IMR-90 (cell line): ENCODE measurements at regions not wholly inside any gene's neighbourhood (a gene's known extent, or its start where the extent isn't known, plus 50 kb on each side); places are given as distances from the start of the nearest gene placed in this dataset.

ENCODE experiments used
- CEBPB ChIP-seq: IDR thresholded peaks from 2 replicates; pipeline ENCODE4 v1.6.1; 2012; ENCODE audit warnings: low read depth, low read length, improper control_type of control experiment
- CHD1 ChIP-seq: IDR thresholded peaks from 2 replicates; pipeline ENCODE4 v1.6.1; 2012; ENCODE audit warnings: low read depth, low read length, improper control_type of control experiment
- CTCF ChIP-seq: conservative IDR thresholded peaks from 2 replicates; pipeline ENCODE4 v1.5.1; 2012; ENCODE audit warnings: mild to moderate bottlenecking, low read depth, low read length, improper control_type of control experiment
- MAFK ChIP-seq: IDR thresholded peaks from 2 replicates; pipeline ENCODE4 v1.6.1; 2012; ENCODE audit warnings: low read depth, low read length, improper control_type of control experiment
- MAZ ChIP-seq: IDR thresholded peaks from 2 replicates; pipeline ENCODE4 v1.6.1; 2012; ENCODE audit warnings: low read depth, mild to moderate bottlenecking, low read length, improper control_type of control experiment, moderate library complexity, borderline replicate concordance
- MXI1 ChIP-seq: IDR thresholded peaks from 2 replicates; pipeline ENCODE4 v1.6.1; 2012; ENCODE audit warnings: low read depth, mild to moderate bottlenecking, low read length, moderate library complexity, borderline replicate concordance
- NFE2L2 ChIP-seq: fragments of 150-350 bp; IDR thresholded peaks from 2 replicates; pipeline ENCODE4 v1.6.1; 2016; ENCODE audit warnings: low read depth, mild to moderate bottlenecking, low read length
- POLR2A ChIP-seq: IDR thresholded peaks from 2 replicates; pipeline ENCODE4 v1.6.1; 2012; ENCODE audit warnings: mild to moderate bottlenecking, low read depth, low read length
- RAD21 ChIP-seq: IDR thresholded peaks from 2 replicates; pipeline ENCODE4 v1.6.1; 2012; ENCODE audit warnings: low read length, improper control_type of control experiment
- RCOR1 ChIP-seq: IDR thresholded peaks from 2 replicates; pipeline ENCODE4 v1.6.1; 2012; ENCODE audit warnings: mild to moderate bottlenecking, low read length, improper control_type of control experiment; ENCODE audit not compliant: insufficient replicate concordance
- RFX5 ChIP-seq: IDR thresholded peaks from 2 replicates; pipeline ENCODE4 v1.8.0; 2012; ENCODE audit warnings: low read depth, mild to moderate bottlenecking, low read length, moderate library complexity
- TF ChIP-seq, protein P1 (sequence below): fragments of 150-350 bp; IDR thresholded peaks from 2 replicates; pipeline ENCODE4 v1.6.1; 2017; ENCODE audit warnings: mild to moderate bottlenecking, antibody characterized with exemption, low read length, low read depth

DNA sequence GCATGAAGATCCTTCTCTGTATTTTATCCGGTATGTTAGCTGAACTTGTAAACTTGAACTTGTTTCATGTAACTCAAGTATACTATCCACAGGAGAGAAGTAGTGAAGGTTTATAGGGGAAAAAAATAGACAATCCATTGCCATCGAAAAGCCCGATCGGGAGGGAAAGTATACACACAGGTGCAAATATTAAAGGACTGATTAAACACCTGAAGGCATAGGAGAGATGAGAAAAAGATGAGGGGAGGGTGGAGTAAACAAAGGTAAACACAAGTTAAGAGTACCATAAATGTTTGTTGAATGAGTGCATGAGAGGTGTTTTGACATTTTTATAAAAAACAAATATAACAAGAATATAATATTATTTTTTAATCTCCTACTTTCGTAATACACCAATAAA, 64.3 kb upstream of the CITED2 start:
- TF ChIP-seq CTCF (no peak), CEBPB (no peak), CHD1 (no peak), MAFK (no peak), RAD21 (no peak), MAZ (no peak), RCOR1 (no peak), POLR2A (no peak), NFE2L2 (no peak), RFX5 (no peak), MXI1 (no peak)
- TF ChIP-seq, protein P1, sequence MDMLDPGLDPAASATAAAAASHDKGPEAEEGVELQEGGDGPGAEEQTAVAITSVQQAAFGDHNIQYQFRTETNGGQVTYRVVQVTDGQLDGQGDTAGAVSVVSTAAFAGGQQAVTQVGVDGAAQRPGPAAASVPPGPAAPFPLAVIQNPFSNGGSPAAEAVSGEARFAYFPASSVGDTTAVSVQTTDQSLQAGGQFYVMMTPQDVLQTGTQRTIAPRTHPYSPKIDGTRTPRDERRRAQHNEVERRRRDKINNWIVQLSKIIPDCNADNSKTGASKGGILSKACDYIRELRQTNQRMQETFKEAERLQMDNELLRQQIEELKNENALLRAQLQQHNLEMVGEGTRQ = no peak
